NCI-H345 (cell line): ENCODE measurements at regions not wholly inside any gene's neighbourhood (a gene's known extent, or its start where the extent isn't known, plus 50 kb on each side); places are given as distances from the start of the nearest gene placed in this dataset.
"Not testable (repeated sequence)": the region's sequence is repeated elsewhere in the genome, so short reads cannot be mapped to it uniquely, and the experiment has no call there.

ENCODE experiments used
- DNase-seq: peaks from one replicate; lab custom pipeline; 2025; lab: John Stamatoyannopoulos, UW

DNA sequence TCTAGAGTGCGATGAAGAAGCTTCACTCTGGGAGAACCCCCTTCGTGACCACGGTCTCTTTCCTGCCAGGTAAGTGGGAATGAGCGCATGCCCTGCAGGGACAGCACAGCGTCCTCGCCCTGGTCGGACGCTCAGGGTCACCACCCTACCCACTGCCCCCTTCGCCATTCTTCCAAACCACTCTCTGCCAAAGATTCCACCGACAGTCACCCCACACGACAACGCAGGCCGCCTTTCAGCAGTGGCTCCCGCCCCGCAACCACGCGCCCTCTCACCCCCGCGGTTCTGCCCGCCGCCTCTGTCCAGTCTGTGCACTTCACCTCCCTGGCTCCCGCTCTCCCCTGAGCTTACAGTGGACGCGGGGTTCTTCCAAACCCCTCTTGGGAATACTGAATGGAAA lies 82.3 kb upstream of the FCGR1A start:
- not testable (repeated sequence) for DNase-seq

DNA sequence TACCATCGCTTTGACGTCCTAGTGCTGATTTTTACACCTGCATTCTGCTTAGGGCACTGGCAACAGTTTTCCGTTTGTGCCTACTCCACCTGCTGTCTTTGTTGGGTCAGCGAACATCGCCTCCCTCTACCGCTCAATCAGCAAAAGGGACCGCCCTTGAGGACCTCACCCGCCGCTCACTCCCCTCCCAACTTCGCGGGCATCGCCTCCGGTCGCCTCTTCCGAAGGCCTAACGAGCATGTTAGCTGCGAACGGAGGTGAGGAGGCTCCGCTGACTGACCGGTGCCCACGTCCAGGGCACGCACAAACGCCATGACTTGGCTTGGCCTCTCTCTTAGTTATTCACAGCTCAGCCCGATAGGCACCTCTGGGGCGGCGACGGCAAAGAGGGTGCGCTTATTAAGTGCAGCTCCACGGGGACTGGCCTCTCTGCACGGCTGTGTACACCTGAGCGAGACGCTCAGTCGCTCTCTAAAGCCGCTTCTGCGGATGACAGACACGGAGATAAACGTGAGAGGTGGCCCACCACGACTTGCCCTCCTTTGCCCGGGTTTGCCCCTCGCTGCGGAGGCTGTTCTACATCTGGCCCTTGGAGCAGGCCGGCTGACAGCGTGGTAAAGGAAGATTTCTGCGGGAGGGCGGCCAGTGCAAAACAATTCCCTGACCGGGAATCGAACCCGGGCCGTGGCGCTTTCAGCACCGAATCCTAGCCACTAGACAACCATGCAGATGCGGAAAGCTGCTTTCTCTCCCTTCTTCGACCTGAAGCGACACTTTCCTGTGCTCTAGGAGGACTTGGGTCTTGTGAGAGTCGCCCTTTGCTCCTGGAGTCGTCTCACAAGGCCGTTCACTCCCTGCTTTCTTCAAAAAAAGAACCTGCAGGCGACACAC lies 81.6 kb upstream of the FCGR1A start:
- DNase-seq, result not testable (repeated sequence)

DNA sequence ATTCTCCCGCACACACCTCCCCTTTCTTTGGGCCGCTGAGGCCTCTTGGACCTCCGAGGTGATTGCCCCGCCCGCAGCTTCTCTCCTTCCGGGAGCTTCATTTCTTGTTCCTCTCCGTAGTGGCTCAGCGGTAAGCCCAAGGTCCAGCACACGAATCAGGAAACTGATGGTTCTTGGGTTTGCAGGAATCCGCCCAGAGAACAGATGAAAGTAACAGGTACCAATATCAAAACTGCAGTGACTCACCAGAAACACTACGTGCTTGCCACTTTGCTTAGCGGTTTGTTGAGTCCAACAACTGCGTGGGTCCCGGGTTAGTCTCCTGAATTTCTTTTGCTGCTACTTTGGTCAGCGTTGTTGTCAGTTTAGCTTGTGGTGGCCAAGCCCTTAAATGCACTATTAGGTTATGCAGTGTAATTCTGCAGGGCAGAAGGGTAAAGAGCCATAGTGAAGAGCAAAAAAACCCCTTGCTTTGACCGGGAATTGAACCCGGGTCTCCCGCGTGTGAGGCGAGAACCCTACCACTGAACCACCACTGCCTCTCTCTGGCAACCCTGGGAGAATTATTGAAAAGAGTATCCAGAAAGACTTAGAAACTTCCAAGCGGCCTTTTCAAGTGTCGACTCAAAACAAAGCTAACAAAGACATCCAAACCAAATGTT lies 74.2 kb upstream of the FCGR1A start:
- DNase-seq, result peak; percentile 72

DNA sequence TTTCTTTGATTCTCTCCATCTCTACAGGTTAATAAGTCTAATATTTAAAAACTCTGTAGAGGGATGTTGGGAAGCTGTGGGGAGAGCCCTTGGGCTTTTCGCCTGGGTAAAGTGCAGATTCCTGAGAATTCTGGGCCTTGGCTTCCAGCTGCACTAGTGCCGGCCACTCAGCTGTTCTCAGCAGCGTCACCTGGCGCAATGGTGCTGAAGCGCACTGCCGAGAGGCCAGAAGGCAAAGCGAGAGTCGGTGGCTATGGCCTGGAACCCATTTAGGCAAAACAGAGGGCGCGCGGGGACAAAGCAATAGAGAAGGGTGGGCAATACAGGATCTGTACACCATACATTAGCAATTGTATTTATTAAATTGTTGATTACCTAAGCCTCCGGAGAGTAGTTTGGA lies 70.8 kb upstream of the FCGR1A start:
- not testable (repeated sequence) for DNase-seq

- DNase-seq, result peak; percentile 9
These were observed 70.2 kb upstream of the FCGR1A start for GRCh38 chr1:149712154-149712927.

DNA sequence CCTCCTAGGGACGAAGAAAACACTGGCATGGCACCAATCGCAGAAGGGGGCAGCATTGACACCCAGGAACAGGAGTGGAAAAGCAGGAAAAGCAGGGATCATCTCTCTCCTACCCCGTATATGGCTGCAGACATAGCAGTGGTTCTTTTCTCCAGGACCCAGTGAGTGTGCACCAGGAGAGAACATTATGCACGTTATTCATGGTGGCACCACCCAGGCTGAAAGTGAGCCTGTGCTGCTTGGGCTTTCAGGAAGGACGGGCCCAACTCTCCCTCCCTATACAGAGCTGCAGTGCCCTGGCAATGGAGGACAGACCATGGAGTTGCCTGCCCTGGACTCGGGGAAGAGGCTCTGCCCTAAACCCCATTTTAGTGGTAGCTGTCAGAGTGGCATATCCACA lies 69.0 kb upstream of the FCGR1A start:
- DNase-seq, result not testable (repeated sequence)

GRCh38 chr1:149713952-149714351 lies 68.5 kb upstream of the FCGR1A start:
- not testable (repeated sequence) for DNase-seq

DNA sequence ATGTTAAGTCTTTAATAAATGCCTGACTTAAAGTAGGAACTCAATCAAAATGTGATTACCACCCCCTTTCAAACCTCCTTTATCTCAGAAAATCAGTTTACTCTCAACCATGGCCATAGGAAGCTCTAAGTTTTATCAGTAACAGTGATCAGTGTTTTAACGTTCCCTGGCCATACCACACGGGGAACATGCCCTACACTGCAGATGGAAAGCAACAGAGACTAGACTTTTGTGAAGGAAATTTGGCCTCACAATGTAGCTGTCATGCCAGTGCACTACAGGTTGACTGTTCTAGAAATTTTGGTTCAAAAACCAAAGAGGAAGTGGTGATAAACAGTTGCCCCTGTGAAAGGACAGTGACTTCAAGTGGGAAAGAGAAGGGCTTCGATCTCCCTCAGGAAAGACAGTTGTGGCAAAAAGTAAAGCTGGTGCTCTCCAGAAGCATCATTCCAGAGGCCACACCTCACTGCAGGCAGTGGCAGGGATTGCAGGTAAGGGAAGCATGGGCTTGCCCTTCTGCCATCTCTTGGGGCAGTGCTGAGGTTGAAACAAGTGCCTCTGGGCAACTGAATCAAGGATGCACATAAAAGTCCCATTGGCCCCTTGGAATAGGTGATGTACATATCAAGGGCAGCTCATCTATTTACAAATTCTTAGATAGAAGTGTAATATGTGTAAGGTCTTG lies 57.7 kb upstream of the FCGR1A start:
- DNase-seq, result not testable (repeated sequence)

DNA sequence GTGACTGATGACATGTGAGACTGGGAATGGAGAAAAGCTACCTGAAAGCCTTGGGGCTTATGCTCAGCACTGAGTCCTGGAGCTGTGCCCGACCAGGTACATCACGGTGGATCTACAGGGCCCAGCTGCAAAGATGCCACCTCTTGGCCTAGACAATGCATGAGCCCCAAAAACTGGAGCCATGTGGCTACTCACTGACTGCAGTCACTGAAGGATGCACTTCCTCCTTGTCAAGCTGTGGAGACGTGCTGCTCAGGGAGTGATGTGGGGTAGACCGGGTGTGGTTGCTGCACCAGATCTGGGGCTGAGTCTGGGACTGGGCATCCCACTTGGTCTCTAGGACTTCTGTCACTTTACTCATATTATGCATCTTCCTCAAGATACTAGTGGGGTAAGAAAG lies 55.8 kb upstream of the FCGR1A start:
- DNase-seq, result not testable (repeated sequence)

DNA sequence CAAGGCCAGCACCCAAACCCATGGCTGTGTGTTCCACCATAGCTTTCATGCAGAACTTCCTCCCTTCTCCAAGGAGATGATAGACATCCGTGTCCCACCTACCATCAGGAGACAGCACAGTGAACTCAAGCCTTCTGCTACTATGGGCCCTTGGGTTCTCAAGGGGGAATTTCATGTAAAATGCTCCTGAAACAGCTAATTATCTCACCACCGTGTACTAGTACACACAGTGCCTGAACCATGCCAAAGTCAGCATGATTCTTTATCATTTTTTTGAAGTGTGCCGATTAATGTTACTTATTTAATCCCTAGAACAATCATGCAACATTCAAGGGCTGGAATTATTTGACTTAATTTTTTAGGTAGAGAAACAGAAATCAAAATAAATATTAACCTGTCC lies 53.9 kb upstream of the FCGR1A start:
- DNase-seq, result not testable (repeated sequence)
